Thyroid gland (tissue), 4 donors: ENCODE measurements at regions not wholly inside any gene's neighbourhood (a gene's known extent, or its start where the extent isn't known, plus 50 kb on each side); places are given as distances from the start of the nearest gene placed in this dataset.

Experiments used
- CTCF ChIP-seq, 6 experiments: fragments of 200-600 bp in 3 of 6; fragments of 450-650 bp in 3 of 6; sonication (generic) in 3 of 6; IDR thresholded peaks; one replicate each; pipeline ENCODE4 v1.5.1; 2016 to 2019; ENCODE audit warnings: antibody characterized with exemption in 6 of 6, mild to moderate bottlenecking in 2 of 6, inconsistent platforms in 1 of 6, moderate library complexity in 1 of 6
- POLR2A ChIP-seq, 2 donors: fragments of 450-650 bp; IDR thresholded peaks; one replicate each; pipeline ENCODE4 v1.6.1; 2017; ENCODE audit warnings: antibody characterized with exemption in 2 of 2, mild to moderate bottlenecking in 2 of 2, moderate library complexity in 1 of 2

GRCh38 chr9:23287390-23287789, 538.6 kb downstream of the ELAVL2 start:
- TF ChIP-seq CTCF (IDR thresholded peaks at IDR 0.05) (no peak), POLR2A (IDR thresholded peaks at IDR 0.05) (no peak)
